CD14-positive monocyte (primary cell): ENCODE measurements at regions not wholly inside any gene's neighbourhood (a gene's known extent, or its start where the extent isn't known, plus 50 kb on each side); places are given as distances from the start of the nearest gene placed in this dataset.

Source experiments
- DNase-seq, 3 donors: peaks; one replicate each; pipeline ENCODE4 v3.0.0-alpha.2; 2011 to 2022
- H2AFZ ChIP-seq: 2 replicates; pipeline ENCODE4 v1.6.0; 2012; ENCODE audit warnings: mild to moderate bottlenecking, low read depth, low read length, inconsistent platforms; ENCODE audit not compliant: insufficient read depth, poor library complexity, severe bottlenecking
- H3K27ac ChIP-seq, 2 donors: 1 replicate in 1 of 2; 2 replicates in 1 of 2; pipeline ENCODE4 v1.5.1; 2012 to 2013; ENCODE audit warnings: low read length in 2 of 2, control low read depth in 1 of 2, inconsistent platforms in 1 of 2, low read depth in 1 of 2, mild to moderate bottlenecking in 1 of 2
- H3K27me3 ChIP-seq, 2 donors: one replicate each; pipeline versions ENCODE4 v1.6.0 to v1.6.1; 2011 to 2013; ENCODE audit warnings: low read length in 2 of 2; ENCODE audit not compliant: control insufficient read depth in 2 of 2, insufficient read depth in 2 of 2
- H3K36me3 ChIP-seq, 2 donors: replicated peaks in 1 of 2; 1 replicate in 1 of 2; 2 replicates in 1 of 2; pipeline versions ENCODE4 v1.5.1 to v1.6.1; 2012 to 2013; ENCODE audit warnings: low read length in 2 of 2, control low read depth in 1 of 2, inconsistent platforms in 1 of 2, mild to moderate bottlenecking in 1 of 2; ENCODE audit not compliant: insufficient read depth in 2 of 2, control insufficient read depth in 1 of 2
- H3K4me1 ChIP-seq, 2 donors: 1 replicate in 1 of 2; 2 replicates in 1 of 2; pipeline versions ENCODE4 v1.5.1 to v1.6.1; 2012 to 2013; ENCODE audit warnings: low read length in 2 of 2, control low read depth in 1 of 2, inconsistent platforms in 1 of 2, mild to moderate bottlenecking in 1 of 2, moderate library complexity in 1 of 2; ENCODE audit not compliant: insufficient read depth in 2 of 2, control insufficient read depth in 1 of 2
- H3K4me2 ChIP-seq: replicated peaks from 2 replicates; pipeline ENCODE3; 2012; ENCODE audit warnings: low read length, moderate library complexity, mild to moderate bottlenecking; ENCODE audit not compliant: poor library complexity, severe bottlenecking; ENCODE audit errors: extremely low read depth
- H3K4me3 ChIP-seq, 3 experiments: fragments of 200-600 bp in 1 of 3; sonication (generic) in 1 of 3; replicated peaks in 1 of 3; 1 replicate in 2 of 3; 2 replicates in 1 of 3; pipeline ENCODE4 v1.5.1; 2011 to 2013; ENCODE audit warnings: low read length in 3 of 3, mild to moderate bottlenecking in 3 of 3, control low read depth in 2 of 3, low read depth in 2 of 3, inconsistent platforms in 1 of 3, moderate library complexity in 1 of 3
- H3K79me2 ChIP-seq: 2 replicates; pipeline ENCODE4 v1.6.0; 2012; ENCODE audit warnings: mild to moderate bottlenecking, control low read depth, inconsistent platforms, low read length, moderate library complexity; ENCODE audit not compliant: insufficient read depth
- H3K9ac ChIP-seq: 2 replicates; pipeline ENCODE4 v1.6.0; 2017; ENCODE audit warnings: low read length, mild to moderate bottlenecking; ENCODE audit not compliant: insufficient read depth, poor library complexity, severe bottlenecking
- H3K9me3 ChIP-seq, 2 donors: replicated peaks in 1 of 2; 1 replicate in 1 of 2; 2 replicates in 1 of 2; pipeline versions ENCODE4 v1.5.1 to v1.6.1; 2012 to 2013; ENCODE audit warnings: low read length in 2 of 2, control low read depth in 1 of 2; ENCODE audit not compliant: control insufficient read depth in 1 of 2, insufficient read depth in 1 of 2
- H4K20me1 ChIP-seq: 2 replicates; pipeline ENCODE4 v1.6.0; 2012; ENCODE audit warnings: mild to moderate bottlenecking, low read length, control low read depth, moderate library complexity; ENCODE audit not compliant: insufficient read depth
- H3K27ac Mint-ChIP-seq, 7 donors: one replicate each; pipeline ENCODE4 v1.8.0; 2020; ENCODE audit warnings: mild to moderate bottlenecking in 7 of 7, mixed read lengths in 7 of 7, moderate library complexity in 6 of 7, inconsistent platforms in 2 of 7
- H3K27me3 Mint-ChIP-seq, 3 donors: one replicate each; pipeline ENCODE4 v1.8.0; 2021 to 2022; ENCODE audit warnings: low read depth in 3 of 3, mild to moderate bottlenecking in 3 of 3, mixed read lengths in 3 of 3, moderate library complexity in 3 of 3, inconsistent platforms in 1 of 3
- H3K36me3 Mint-ChIP-seq, 2 donors: one replicate each; pipeline ENCODE4 v1.8.0; 2020; ENCODE audit warnings: mixed read lengths in 2 of 2, inconsistent platforms in 1 of 2, mild to moderate bottlenecking in 1 of 2
- H3K4me1 Mint-ChIP-seq: one replicate; pipeline ENCODE4 v1.8.0; 2020; ENCODE audit warnings: mild to moderate bottlenecking, mixed read lengths
- H3K4me3 Mint-ChIP-seq, 2 donors: one replicate each; pipeline ENCODE4 v1.8.0; 2020; ENCODE audit warnings: mild to moderate bottlenecking in 2 of 2, mixed read lengths in 2 of 2, moderate library complexity in 1 of 2
- H3K9me3 Mint-ChIP-seq, 7 donors: one replicate each; pipeline ENCODE4 v1.8.0; 2020 to 2022; ENCODE audit warnings: mixed read lengths in 7 of 7, mild to moderate bottlenecking in 6 of 7, moderate library complexity in 6 of 7, inconsistent platforms in 2 of 7
- CTCF ChIP-seq: fragments of 200-600 bp; IDR thresholded peaks from one replicate; pipeline ENCODE4 v1.8.0; 2022; ENCODE audit warnings: antibody characterized with exemption, mild to moderate bottlenecking
- WGBS: methylation state at CpG from one replicate; pipeline ENCODE4 v1.1.5; 2013; ENCODE audit warnings: missing lambda C conversion rate; ENCODE audit not compliant: insufficient coverage; 5-methylcytosine and 5-hydroxymethylcytosine counted together
- intact Hi-C, 2 donors: fragments of 100-400 bp; cut with micrococcal nuclease; formaldehyde crosslinking; loops; one replicate each; pipeline versions ENCODE4 v1.15.0 to v1.15.1; 2023

GRCh38 chr15:35738370-35738769 is 192.4 kb upstream of the DPH6 start:
- Histone ChIP-seq H3K36me3 (no peaks in the 10 kb centered on the region), H4K20me1 (no peaks in the 10 kb centered on the region), H2AFZ (no peak overlapping the region), H3K4me2 (no peak overlapping the region), H3K79me2 (no peaks in the 10 kb centered on the region), H3K27ac (no peak overlapping the region), H3K9ac (no peak overlapping the region), H3K4me3 (no peak overlapping the region), H3K4me1 (no peaks in the 10 kb centered on the region), H3K9me3 (peaks cover 0 to 3% of the 10 kb centered on the region in 2 donors), H3K27me3 (no peaks in the 10 kb centered on the region)
- intact Hi-C loops, result no loop called here
- TF ChIP-seq CTCF, result no peak
- Mint-ChIP-seq H3K27ac (no peak overlapping the region), H3K9me3 (peaks cover 0 to 12% (median 5%) of the 10 kb centered on the region in 7 donors), H3K36me3 (no peaks in the 10 kb centered on the region), H3K27me3 (peaks cover 0 to 1% (median 0%) of the 10 kb centered on the region in 3 donors), H3K4me3 (no peak overlapping the region), H3K4me1 (no peaks in the 10 kb centered on the region)
- WGBS, result no CpG with 5 or more reads among the region's 3 CpGs
- no peak for DNase-seq

DNA sequence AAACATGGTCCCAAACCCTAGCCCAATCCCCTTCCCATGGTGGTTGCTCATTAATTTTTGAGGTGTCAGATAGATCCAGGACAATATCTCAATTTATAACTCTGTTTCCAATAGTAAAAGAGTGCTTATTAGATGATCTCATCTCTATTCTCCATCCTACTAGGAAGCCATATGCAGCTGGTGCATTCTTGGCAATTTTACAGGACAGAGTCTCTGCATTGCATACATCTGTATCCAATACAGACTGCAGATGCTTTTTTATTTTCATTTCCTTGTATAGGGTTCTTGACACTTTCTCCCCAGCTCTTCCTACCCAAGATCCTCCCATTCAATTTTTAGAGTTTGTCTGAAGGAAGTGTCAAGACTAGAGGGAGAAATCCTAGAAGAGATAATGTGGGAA is 194.8 kb upstream of the DPH6 start:
- TF ChIP-seq CTCF, result no peak
- no peak overlapping the region for H3K27ac ChIP-seq
- no peak overlapping the region for H3K4me2 ChIP-seq
- H3K4me1 ChIP-seq, result no peaks in the 10 kb centered on the region
- H4K20me1 ChIP-seq, result no peaks in the 10 kb centered on the region
- intact Hi-C loops, result no loop called here
- H3K36me3 Mint-ChIP-seq, result no peaks in the 10 kb centered on the region
- H3K36me3 ChIP-seq, result no peaks in the 10 kb centered on the region
- DNase-seq, result no peak
- H2AFZ ChIP-seq, result no peak overlapping the region
- peaks cover 0 to 3% of the 10 kb centered on the region in 2 donors for H3K9me3 ChIP-seq
- H3K4me3 ChIP-seq, result no peak overlapping the region
- H3K27ac Mint-ChIP-seq, result no peak overlapping the region
- H3K27me3 ChIP-seq, result no peaks in the 10 kb centered on the region
- H3K4me3 Mint-ChIP-seq, result no peak overlapping the region
- H3K9me3 Mint-ChIP-seq, result peaks cover 0 to 8% (median 5%) of the 10 kb centered on the region in 7 donors
- H3K79me2 ChIP-seq, result no peaks in the 10 kb centered on the region
- no peaks in the 10 kb centered on the region for H3K4me1 Mint-ChIP-seq
- no peak overlapping the region for H3K9ac ChIP-seq
- H3K27me3 Mint-ChIP-seq, result peaks cover 0 to 1% (median 0%) of the 10 kb centered on the region in 3 donors
